ENCODE measurements at regions not wholly inside any gene's neighbourhood (a gene's known extent, or its start where the extent isn't known, plus 50 kb on each side); places are given as distances from the start of the nearest gene placed in this dataset.

DNA sequence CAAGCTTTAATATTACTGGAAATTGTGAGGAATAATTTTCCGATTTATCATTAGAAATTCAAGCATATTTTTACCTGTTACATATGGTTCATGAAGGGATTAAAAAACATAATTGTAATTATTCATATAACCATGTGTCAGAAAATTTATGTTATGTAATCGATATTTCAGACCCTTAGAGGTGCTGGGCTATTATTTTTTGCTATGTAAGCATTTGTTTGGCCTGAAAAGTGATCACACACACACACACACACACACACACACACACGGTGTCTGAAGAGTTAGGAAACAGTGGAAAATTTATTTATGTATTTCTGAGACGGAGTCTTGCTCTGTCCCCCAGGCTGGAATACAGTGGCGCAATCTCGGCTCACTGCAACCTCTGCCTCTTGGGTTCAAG lies 375.5 kb downstream of the PTH2R start:
- TF ChIP-seq, protein P1, sequence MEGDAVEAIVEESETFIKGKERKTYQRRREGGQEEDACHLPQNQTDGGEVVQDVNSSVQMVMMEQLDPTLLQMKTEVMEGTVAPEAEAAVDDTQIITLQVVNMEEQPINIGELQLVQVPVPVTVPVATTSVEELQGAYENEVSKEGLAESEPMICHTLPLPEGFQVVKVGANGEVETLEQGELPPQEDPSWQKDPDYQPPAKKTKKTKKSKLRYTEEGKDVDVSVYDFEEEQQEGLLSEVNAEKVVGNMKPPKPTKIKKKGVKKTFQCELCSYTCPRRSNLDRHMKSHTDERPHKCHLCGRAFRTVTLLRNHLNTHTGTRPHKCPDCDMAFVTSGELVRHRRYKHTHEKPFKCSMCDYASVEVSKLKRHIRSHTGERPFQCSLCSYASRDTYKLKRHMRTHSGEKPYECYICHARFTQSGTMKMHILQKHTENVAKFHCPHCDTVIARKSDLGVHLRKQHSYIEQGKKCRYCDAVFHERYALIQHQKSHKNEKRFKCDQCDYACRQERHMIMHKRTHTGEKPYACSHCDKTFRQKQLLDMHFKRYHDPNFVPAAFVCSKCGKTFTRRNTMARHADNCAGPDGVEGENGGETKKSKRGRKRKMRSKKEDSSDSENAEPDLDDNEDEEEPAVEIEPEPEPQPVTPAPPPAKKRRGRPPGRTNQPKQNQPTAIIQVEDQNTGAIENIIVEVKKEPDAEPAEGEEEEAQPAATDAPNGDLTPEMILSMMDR (conservative IDR thresholded peaks at IDR 0.05 in 1 of 2, IDR thresholded peaks at IDR 0.05 in 1 of 2; ENCODE audit: low read depth in 1 of 2, low read length in 2 of 2), result no peak
- no peak for TF ChIP-seq EZH2 (IDR thresholded peaks at IDR 0.05; ENCODE audit: low read length, missing control alignments)
